HL-60 (cell line): ENCODE measurements at regions not wholly inside any gene's neighbourhood (a gene's known extent, or its start where the extent isn't known, plus 50 kb on each side); places are given as distances from the start of the nearest gene placed in this dataset.

Experiments used
- CTCF ChIP-seq: IDR thresholded peaks from one replicate; pipeline ENCODE4 v1.5.1; 2011; ENCODE audit warnings: low read length, control low read depth, inconsistent platforms; ENCODE audit not compliant: insufficient read depth
- REST ChIP-seq: IDR thresholded peaks from 2 replicates; pipeline ENCODE4 v1.6.1; 2012; ENCODE audit warnings: low read depth; ENCODE audit not compliant: insufficient replicate concordance

GRCh38 chr9:80025131-80025530 lies 453.4 kb downstream of the TLE4 start:
- TF ChIP-seq CTCF: no peak
- TF ChIP-seq REST: no peak
